Hematopoietic multipotent progenitor cell treated with erythropoietin and hydrocortisone succinate and interleukin-3 and kit ligand, for 6 days (in vitro differentiated cells): ENCODE measurements at regions not wholly inside any gene's neighbourhood (a gene's known extent, or its start where the extent isn't known, plus 50 kb on each side); places are given as distances from the start of the nearest gene placed in this dataset.
A peak's percentile ranks its signal among the peaks of the same experiment; 100 is the strongest.

Experiments
- DNase-seq: peaks from one replicate; pipeline ENCODE4 v3.0.0-alpha.2; 2015

GRCh38 chr6:169044381-169045230 lies 209.0 kb downstream of the THBS2 start:
- no peak for DNase-seq

- DNase-seq: no peak
Observed at GRCh38 chr6:169042061-169042460, 211.6 kb downstream of the THBS2 start.

GRCh38 chr6:169041078-169041477 lies 212.6 kb downstream of the THBS2 start:
- DNase-seq: no peak

GRCh38 chr6:169038691-169039090 lies 215.0 kb downstream of the THBS2 start:
- no peak for DNase-seq

GRCh38 chr6:169035385-169036240 lies 218.0 kb downstream of the THBS2 start:
- DNase-seq: no peak

- DNase-seq: no peak
Observed at GRCh38 chr6:169034516-169035167, 219.0 kb downstream of the THBS2 start.

GRCh38 chr6:169029861-169030260 lies 223.8 kb downstream of the THBS2 start:
- DNase-seq: no peak

- no peak for DNase-seq
Observed at GRCh38 chr6:169028343-169028742, 225.3 kb downstream of the THBS2 start.

GRCh38 chr6:169026175-169026574 lies 227.5 kb downstream of the THBS2 start:
- no peak for DNase-seq

GRCh38 chr6:169024047-169024660 lies 229.5 kb downstream of the THBS2 start:
- DNase-seq: no peak

- no peak for DNase-seq
Observed at GRCh38 chr6:169023161-169023874, 230.3 kb downstream of the THBS2 start.

GRCh38 chr6:169022079-169022478 lies 231.6 kb downstream of the THBS2 start:
- DNase-seq: no peak

- no peak for DNase-seq
Observed at GRCh38 chr6:169020821-169021220, 232.8 kb downstream of the THBS2 start.

- DNase-seq: no peak
Observed at GRCh38 chr6:169019727-169020491, 233.7 kb downstream of the THBS2 start.

GRCh38 chr6:169019111-169019510 lies 234.5 kb downstream of the THBS2 start:
- no peak for DNase-seq

- no peak for DNase-seq
Observed at GRCh38 chr6:169016758-169017157, 236.9 kb downstream of the THBS2 start.

GRCh38 chr6:169014211-169015197 lies 239.1 kb downstream of the THBS2 start:
- no peak for DNase-seq

GRCh38 chr6:169009628-169010027 lies 244.0 kb downstream of the THBS2 start:
- DNase-seq: no peak

GRCh38 chr6:169008641-169009257 lies 244.9 kb downstream of the THBS2 start:
- peak; percentile 9 for DNase-seq

- no peak for DNase-seq
Observed at GRCh38 chr6:169005166-169005565, 248.5 kb downstream of the THBS2 start.
